Progenitor cell of endocrine pancreas (in vitro differentiated cells): ENCODE measurements at regions not wholly inside any gene's neighbourhood (a gene's known extent, or its start where the extent isn't known, plus 50 kb on each side); places are given as distances from the start of the nearest gene placed in this dataset.

Experiments used
- DNase-seq: peaks from one replicate; pipeline ENCODE4 v3.0.0; 2021; ENCODE audit warnings: low spot score; ENCODE audit not compliant: unreplicated experiment
- H3K27ac Mint-ChIP-seq: 2 replicates; pipeline ENCODE4 v1.8.0; 2021; ENCODE audit warnings: mild to moderate bottlenecking, moderate library complexity, mixed read lengths
- H3K27me3 Mint-ChIP-seq: 2 replicates; pipeline ENCODE4 v1.8.0; 2021; ENCODE audit warnings: mixed read lengths
- H3K36me3 Mint-ChIP-seq: 2 replicates; pipeline ENCODE4 v1.8.0; 2022; ENCODE audit warnings: mixed read lengths; ENCODE audit not compliant: insufficient read depth
- H3K4me1 Mint-ChIP-seq: 2 replicates; pipeline ENCODE4 v1.8.0; 2021; ENCODE audit warnings: low read depth, mixed read lengths
- H3K4me3 Mint-ChIP-seq: 2 replicates; pipeline ENCODE4 v1.8.0; 2021; ENCODE audit warnings: low read depth, mild to moderate bottlenecking, moderate library complexity, mixed read lengths
- H3K9me3 Mint-ChIP-seq: 2 replicates; pipeline ENCODE4 v1.8.0; 2021; ENCODE audit warnings: low read depth, mixed read lengths
- TF ChIP-seq, protein P1 (sequence below): fragments of 200-600 bp; sonication (generic); IDR thresholded peaks from one replicate; pipeline ENCODE4 v1.5.0; 2021; ENCODE audit warnings: antibody characterized with exemption, mild to moderate bottlenecking; ENCODE audit not compliant: unreplicated experiment

DNA sequence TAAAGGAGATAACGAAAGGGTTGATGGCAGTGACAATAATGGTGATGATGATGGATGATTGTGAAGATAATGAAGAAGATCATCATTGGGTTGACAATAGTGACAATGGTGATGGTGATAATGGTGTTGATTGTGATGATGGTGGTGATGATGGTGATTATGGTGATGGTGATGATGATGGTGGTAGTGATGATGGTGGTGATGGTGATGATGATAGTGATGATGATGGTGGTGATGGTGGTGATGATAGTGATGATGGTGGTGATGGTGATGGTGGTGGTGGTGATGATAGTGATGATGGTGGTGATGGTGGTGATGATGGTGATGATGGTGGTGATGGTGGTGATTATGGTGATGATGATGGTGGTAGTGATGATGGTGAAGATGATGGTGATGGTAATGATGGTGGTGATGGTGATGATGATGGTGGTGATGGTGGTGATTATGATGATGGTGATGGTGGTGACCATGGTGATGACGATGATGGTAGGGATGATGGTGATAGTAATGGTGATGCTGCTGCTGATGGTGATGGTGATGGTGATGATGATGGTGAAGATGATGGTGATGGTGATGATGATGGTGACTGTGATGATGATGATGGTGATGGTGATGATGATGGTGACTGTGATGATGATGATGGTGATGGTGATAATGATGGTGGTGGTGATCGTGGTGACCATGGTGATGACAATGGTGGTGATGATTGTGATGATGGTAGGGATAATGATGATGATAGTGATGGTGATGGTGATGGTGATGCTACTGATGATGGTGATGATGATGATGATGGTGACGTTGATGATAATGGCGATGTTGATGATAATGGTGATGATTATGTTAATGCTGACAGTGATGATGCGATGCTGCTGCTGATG, 61.6 kb upstream of the NKX1-1 start:
- TF ChIP-seq, protein P1, sequence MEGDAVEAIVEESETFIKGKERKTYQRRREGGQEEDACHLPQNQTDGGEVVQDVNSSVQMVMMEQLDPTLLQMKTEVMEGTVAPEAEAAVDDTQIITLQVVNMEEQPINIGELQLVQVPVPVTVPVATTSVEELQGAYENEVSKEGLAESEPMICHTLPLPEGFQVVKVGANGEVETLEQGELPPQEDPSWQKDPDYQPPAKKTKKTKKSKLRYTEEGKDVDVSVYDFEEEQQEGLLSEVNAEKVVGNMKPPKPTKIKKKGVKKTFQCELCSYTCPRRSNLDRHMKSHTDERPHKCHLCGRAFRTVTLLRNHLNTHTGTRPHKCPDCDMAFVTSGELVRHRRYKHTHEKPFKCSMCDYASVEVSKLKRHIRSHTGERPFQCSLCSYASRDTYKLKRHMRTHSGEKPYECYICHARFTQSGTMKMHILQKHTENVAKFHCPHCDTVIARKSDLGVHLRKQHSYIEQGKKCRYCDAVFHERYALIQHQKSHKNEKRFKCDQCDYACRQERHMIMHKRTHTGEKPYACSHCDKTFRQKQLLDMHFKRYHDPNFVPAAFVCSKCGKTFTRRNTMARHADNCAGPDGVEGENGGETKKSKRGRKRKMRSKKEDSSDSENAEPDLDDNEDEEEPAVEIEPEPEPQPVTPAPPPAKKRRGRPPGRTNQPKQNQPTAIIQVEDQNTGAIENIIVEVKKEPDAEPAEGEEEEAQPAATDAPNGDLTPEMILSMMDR, result no peak
- no peaks in the 10 kb centered on the region for H3K27me3 Mint-ChIP-seq
- no peaks in the 10 kb centered on the region for H3K4me1 Mint-ChIP-seq
- no peak overlapping the region for H3K4me3 Mint-ChIP-seq
- H3K27ac Mint-ChIP-seq, result no peak overlapping the region
- H3K9me3 Mint-ChIP-seq, result peaks cover 14% of the 10 kb centered on the region
- no peak for DNase-seq
- no peaks in the 10 kb centered on the region for H3K36me3 Mint-ChIP-seq

DNA sequence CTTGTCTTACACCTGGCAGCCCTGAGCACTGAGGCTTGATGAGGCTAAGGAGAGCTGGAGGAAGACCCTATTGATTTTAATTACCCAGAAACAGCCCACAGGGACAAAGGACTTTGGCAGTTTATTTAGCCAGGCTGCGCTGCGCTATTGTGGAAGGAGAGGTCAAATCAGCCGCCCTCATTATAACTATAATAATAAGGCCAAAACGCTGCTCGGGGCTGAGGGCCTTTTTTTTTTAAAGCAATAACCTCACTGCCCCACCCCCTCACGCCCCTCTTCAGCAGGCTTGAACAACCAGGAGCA, 60.6 kb upstream of the NKX1-1 start:
- Mint-ChIP-seq H3K27ac (no peak overlapping the region), H3K4me1 (no peaks in the 10 kb centered on the region), H3K4me3 (no peak overlapping the region), H3K9me3 (peaks cover 14% of the 10 kb centered on the region), H3K27me3 (peaks cover under 1% of the 10 kb centered on the region), H3K36me3 (no peaks in the 10 kb centered on the region)
- TF ChIP-seq, protein P1, result no peak
- no peak for DNase-seq

DNA sequence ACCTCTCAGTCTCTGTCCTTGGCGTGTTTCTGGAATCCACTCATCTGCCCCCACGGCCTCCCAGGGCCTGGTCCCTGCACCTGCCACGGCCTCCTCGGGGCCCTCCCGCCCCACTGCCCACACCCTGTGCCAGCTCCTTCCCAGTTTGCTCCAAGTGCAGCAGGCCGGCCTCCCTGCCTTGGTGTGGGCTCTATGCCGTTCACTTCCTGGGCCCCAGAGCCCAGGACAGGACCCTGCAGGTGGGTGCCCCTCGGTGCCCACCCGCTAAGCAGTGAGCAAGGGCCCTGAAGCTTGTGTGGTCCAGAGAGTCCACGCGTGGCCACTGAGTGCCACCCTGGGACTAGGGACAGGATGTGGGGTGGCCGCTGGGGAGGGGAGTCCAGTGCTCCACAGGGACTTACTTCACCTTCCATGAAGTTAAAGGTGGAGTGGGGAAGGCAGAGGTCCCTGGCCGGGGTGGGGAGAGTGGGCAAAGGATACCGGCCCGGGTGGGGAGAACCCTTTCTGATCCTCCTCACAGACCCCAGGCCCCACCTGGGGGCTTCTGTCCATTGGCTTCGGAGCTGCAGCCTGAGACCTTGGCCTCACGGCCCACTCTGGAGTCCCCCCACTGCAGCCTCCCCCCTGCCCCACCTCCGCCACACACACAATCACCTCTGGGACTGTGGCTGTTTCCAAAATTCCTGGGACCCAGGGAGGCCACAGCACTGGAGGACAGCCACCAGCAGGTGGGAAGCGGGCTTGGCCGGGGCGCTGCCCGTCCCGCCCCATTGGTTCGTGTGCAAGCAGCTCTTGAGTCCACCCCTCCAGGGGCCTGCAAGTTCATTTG, 60.0 kb upstream of the NKX1-1 start:
- Mint-ChIP-seq H3K27ac (no peak overlapping the region), H3K9me3 (peaks cover 14% of the 10 kb centered on the region), H3K4me1 (no peaks in the 10 kb centered on the region), H3K27me3 (peaks cover 3% of the 10 kb centered on the region), H3K4me3 (no peak overlapping the region), H3K36me3 (no peaks in the 10 kb centered on the region)
- DNase-seq, result no peak
- TF ChIP-seq, protein P1, result no peak

DNA sequence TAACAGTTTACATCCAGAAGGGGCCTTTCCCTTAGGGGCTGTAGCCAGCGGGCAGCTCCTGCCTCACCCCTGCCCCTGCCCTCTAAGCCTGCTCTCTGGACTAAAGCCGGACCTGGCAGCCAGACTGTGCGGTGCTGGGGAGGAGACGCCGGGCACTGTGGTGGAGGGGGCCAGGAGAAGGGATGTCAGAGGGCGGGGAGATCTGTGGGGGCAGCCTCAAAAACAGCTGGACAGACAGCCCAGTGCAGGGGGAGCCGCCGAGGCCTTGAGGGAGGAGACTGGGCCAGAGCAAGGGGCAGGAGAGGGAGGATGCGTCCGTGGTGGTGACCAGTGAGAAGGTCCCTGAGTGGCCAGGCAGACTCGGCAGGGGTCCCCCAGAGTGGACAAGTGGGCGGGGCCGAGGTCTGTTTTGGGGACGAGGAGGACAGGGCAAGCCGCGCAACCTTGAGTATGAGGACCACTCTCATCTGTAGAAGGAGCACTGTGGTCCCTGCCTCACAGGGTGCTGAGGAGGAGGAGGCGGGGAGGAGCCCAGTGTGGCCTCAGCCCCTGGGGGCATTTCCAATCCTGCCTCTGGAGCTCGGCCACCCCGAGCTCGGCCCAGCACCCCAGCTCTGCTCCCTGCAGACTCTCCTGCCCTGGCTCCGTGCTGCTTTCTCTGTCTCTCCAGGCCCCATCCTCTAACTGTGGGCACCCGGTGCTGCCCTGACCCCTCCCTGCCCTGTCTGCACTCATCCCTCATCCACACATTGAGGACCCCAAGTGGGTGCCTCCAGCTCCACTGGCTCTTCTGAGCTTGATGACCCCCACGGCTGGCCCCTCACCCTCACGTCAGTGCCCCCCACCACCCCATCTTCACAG, 59.2 kb upstream of the NKX1-1 start:
- H3K4me1 Mint-ChIP-seq, result no peaks in the 10 kb centered on the region
- peaks cover 6% of the 10 kb centered on the region for H3K27me3 Mint-ChIP-seq
- H3K36me3 Mint-ChIP-seq, result no peaks in the 10 kb centered on the region
- TF ChIP-seq, protein P1, result no peak
- DNase-seq, result no peak
- no peak overlapping the region for H3K27ac Mint-ChIP-seq
- peaks cover 14% of the 10 kb centered on the region for H3K9me3 Mint-ChIP-seq
- no peak overlapping the region for H3K4me3 Mint-ChIP-seq
